C4-2B (cell line): ENCODE measurements at regions not wholly inside any gene's neighbourhood (a gene's known extent, or its start where the extent isn't known, plus 50 kb on each side); places are given as distances from the start of the nearest gene placed in this dataset.

ENCODE experiments used
- H3K27ac ChIP-seq: fragments of 450-650 bp; 2 replicates; pipeline ENCODE4 v1.5.1; 2017
- CTCF ChIP-seq: fragments of 450-650 bp; conservative IDR thresholded peaks from 2 replicates; pipeline ENCODE4 v1.5.1; 2017; ENCODE audit warnings: mild to moderate bottlenecking
- ZFX ChIP-seq: fragments of 450-650 bp; IDR thresholded peaks from 2 replicates; pipeline ENCODE4 v1.6.1; 2017

- H3K27ac ChIP-seq, result no peak overlapping the region
- TF ChIP-seq ZFX (no peak), CTCF (no peak)
These were observed 348.9 kb downstream of the ARL4A start for GRCh38 chr7:13036256-13036780.

GRCh38 chr7:13037216-13037615 lies 349.8 kb downstream of the ARL4A start:
- TF ChIP-seq ZFX (no peak), CTCF (no peak)

GRCh38 chr7:13041368-13041988 lies 354.0 kb downstream of the ARL4A start:
- H3K27ac ChIP-seq, result no peak overlapping the region
- TF ChIP-seq ZFX (no peak), CTCF (no peak)

More at GRCh38 chr7:13037216-13037615, 349.8 kb downstream of the ARL4A start:
- H3K27ac ChIP-seq, result no peak overlapping the region

GRCh38 chr7:13042605-13043236 lies 355.3 kb downstream of the ARL4A start:
- no peak for TF ChIP-seq ZFX
- TF ChIP-seq CTCF, result no peak
- H3K27ac ChIP-seq, result no peak overlapping the region

GRCh38 chr7:13044309-13044708 lies 356.9 kb downstream of the ARL4A start:
- TF ChIP-seq CTCF (no peak), ZFX (no peak)
- H3K27ac ChIP-seq, result no peak overlapping the region

- TF ChIP-seq ZFX, result no peak
- TF ChIP-seq CTCF, result peak; percentile 16
- H3K27ac ChIP-seq, result no peak overlapping the region
These were observed 359.6 kb downstream of the ARL4A start for GRCh38 chr7:13047061-13047460.

- TF ChIP-seq ZFX (no peak), CTCF (no peak)
- H3K27ac ChIP-seq, result no peak overlapping the region
These were observed 362.5 kb downstream of the ARL4A start for GRCh38 chr7:13049946-13050345.
